ENCODE measurements at regions not wholly inside any gene's neighbourhood (a gene's known extent, or its start where the extent isn't known, plus 50 kb on each side); places are given as distances from the start of the nearest gene placed in this dataset.
A peak's percentile ranks its signal among the peaks of the same experiment; 100 is the strongest.

GRCh38 chr20:40617594-40617993 is 71.4 kb downstream of the MAFB start:
- H3K4ac ChIP-seq (ENCODE audit: low read length): no peak overlapping the region
- no CpG with 5 or more reads among the region's 6 CpGs for WGBS, 2 donors (ENCODE audit: extremely low coverage in 2 of 2, insufficient read length in 2 of 2, insufficient replicate concordance in 1 of 2)
- H2BK12ac ChIP-seq (ENCODE audit: low read length): no peak overlapping the region
- no peak overlapping the region for H2AFZ ChIP-seq (ENCODE audit: low read length)
- no peaks in the 10 kb centered on the region for H3K27me3 ChIP-seq (ENCODE audit: control insufficient read depth in 3 of 3, insufficient read depth in 3 of 3, low read depth in 1 of 3, low read length in 3 of 3)
- H4K8ac ChIP-seq (ENCODE audit: low read depth, low read length): no peak overlapping the region
- no peaks in the 10 kb centered on the region for H3K36me3 ChIP-seq (replicated peaks in 1 of 2; ENCODE audit: control insufficient read depth in 2 of 2, insufficient read depth in 2 of 2, low read length in 2 of 2)
- no peak overlapping the region for H2BK15ac ChIP-seq (ENCODE audit: low read length)
- H3K4me3 ChIP-seq (ENCODE audit: low read length in 2 of 2): no peak overlapping the region
- H3K18ac ChIP-seq (ENCODE audit: low read length): no peak overlapping the region
- no peaks in the 10 kb centered on the region for H3K9me3 ChIP-seq (replicated peaks in 1 of 2; ENCODE audit: control insufficient read depth in 2 of 2, insufficient read depth in 1 of 2, low read depth in 1 of 2, low read length in 2 of 2)
- H2AK5ac ChIP-seq (ENCODE audit: low read depth, low read length): no peak overlapping the region
- H3K9ac ChIP-seq (ENCODE audit: low read depth, low read length, poor library complexity): no peak overlapping the region
- no peak overlapping the region for H2BK5ac ChIP-seq (ENCODE audit: low read length)
- no peaks in the 10 kb centered on the region for H3K79me1 ChIP-seq (ENCODE audit: low read depth, low read length)
- H3K4me2 ChIP-seq (ENCODE audit: insufficient read depth, low read length, poor library complexity, severe bottlenecking): no peak overlapping the region
- peak overlapping the region; percentile 17 for H3K14ac ChIP-seq (ENCODE audit: low read length)
- DNase-seq (ENCODE audit: low spot score): no peak
- H3K27ac ChIP-seq (replicated peaks; ENCODE audit: low read length): no peak overlapping the region
- H4K91ac ChIP-seq (ENCODE audit: low read depth, low read length, poor library complexity): no peak overlapping the region
- no peak overlapping the region for H3K23ac ChIP-seq (ENCODE audit: low read depth, low read length, poor library complexity)
- no peak overlapping the region for H2BK120ac ChIP-seq (ENCODE audit: low read depth, low read length)
- no peaks in the 10 kb centered on the region for H3K4me1 ChIP-seq (ENCODE audit: control insufficient read depth in 2 of 2, insufficient read depth in 1 of 2, low read depth in 1 of 2, low read length in 2 of 2)

- Histone ChIP-seq H3K27ac (replicated peaks; ENCODE audit: low read length) (no peak overlapping the region), H3K4me2 (ENCODE audit: insufficient read depth, low read length, poor library complexity, severe bottlenecking) (no peak overlapping the region), H2AK5ac (ENCODE audit: low read depth, low read length) (no peak overlapping the region), H3K4ac (ENCODE audit: low read length) (no peak overlapping the region), H3K27me3 (ENCODE audit: control insufficient read depth in 3 of 3, insufficient read depth in 3 of 3, low read depth in 1 of 3, low read length in 3 of 3) (no peaks in the 10 kb centered on the region), H4K91ac (ENCODE audit: low read depth, low read length, poor library complexity) (no peak overlapping the region), H3K18ac (ENCODE audit: low read length) (no peak overlapping the region), H3K79me1 (ENCODE audit: low read depth, low read length) (no peaks in the 10 kb centered on the region), H2BK5ac (ENCODE audit: low read length) (no peak overlapping the region), H3K9ac (ENCODE audit: low read depth, low read length, poor library complexity) (no peak overlapping the region), H4K8ac (ENCODE audit: low read depth, low read length) (no peak overlapping the region), H3K9me3 (replicated peaks in 1 of 2; ENCODE audit: control insufficient read depth in 2 of 2, insufficient read depth in 1 of 2, low read depth in 1 of 2, low read length in 2 of 2) (no peaks in the 10 kb centered on the region), H2BK120ac (ENCODE audit: low read depth, low read length) (no peak overlapping the region), H3K14ac (ENCODE audit: low read length) (no peak overlapping the region), H2BK15ac (ENCODE audit: low read length) (no peak overlapping the region), H3K36me3 (replicated peaks in 1 of 2; ENCODE audit: control insufficient read depth in 2 of 2, insufficient read depth in 2 of 2, low read length in 2 of 2) (no peaks in the 10 kb centered on the region), H2AFZ (ENCODE audit: low read length) (no peak overlapping the region), H3K4me1 (ENCODE audit: control insufficient read depth in 2 of 2, insufficient read depth in 1 of 2, low read depth in 1 of 2, low read length in 2 of 2) (no peaks in the 10 kb centered on the region), H2BK12ac (ENCODE audit: low read length) (no peak overlapping the region), H3K23ac (ENCODE audit: low read depth, low read length, poor library complexity) (no peak overlapping the region), H3K4me3 (ENCODE audit: low read length in 2 of 2) (no peak overlapping the region)
- DNase-seq (ENCODE audit: low spot score): no peak
These were observed 76.2 kb downstream of the MAFB start for GRCh38 chr20:40612837-40613236.

- Histone ChIP-seq H2BK15ac (ENCODE audit: low read length) (no peak overlapping the region), H3K4me2 (ENCODE audit: insufficient read depth, low read length, poor library complexity, severe bottlenecking) (no peak overlapping the region), H3K27ac (replicated peaks; ENCODE audit: low read length) (no peak overlapping the region), H3K4me3 (ENCODE audit: low read length in 2 of 2) (no peak overlapping the region), H3K79me1 (ENCODE audit: low read depth, low read length) (no peaks in the 10 kb centered on the region), H4K91ac (ENCODE audit: low read depth, low read length, poor library complexity) (no peak overlapping the region), H4K8ac (ENCODE audit: low read depth, low read length) (no peak overlapping the region), H2BK120ac (ENCODE audit: low read depth, low read length) (no peak overlapping the region), H2AK5ac (ENCODE audit: low read depth, low read length) (no peak overlapping the region), H3K14ac (ENCODE audit: low read length) (no peak overlapping the region), H3K27me3 (ENCODE audit: control insufficient read depth in 3 of 3, insufficient read depth in 3 of 3, low read depth in 1 of 3, low read length in 3 of 3) (no peaks in the 10 kb centered on the region), H2BK5ac (ENCODE audit: low read length) (no peak overlapping the region), H3K9ac (ENCODE audit: low read depth, low read length, poor library complexity) (no peak overlapping the region), H3K9me3 (replicated peaks in 1 of 2; ENCODE audit: control insufficient read depth in 2 of 2, insufficient read depth in 1 of 2, low read depth in 1 of 2, low read length in 2 of 2) (no peaks in the 10 kb centered on the region), H3K4ac (ENCODE audit: low read length) (no peak overlapping the region), H3K36me3 (replicated peaks in 1 of 2; ENCODE audit: control insufficient read depth in 2 of 2, insufficient read depth in 2 of 2, low read length in 2 of 2) (no peaks in the 10 kb centered on the region), H3K4me1 (ENCODE audit: control insufficient read depth in 2 of 2, insufficient read depth in 1 of 2, low read depth in 1 of 2, low read length in 2 of 2) (no peaks in the 10 kb centered on the region), H3K18ac (ENCODE audit: low read length) (no peak overlapping the region), H3K23ac (ENCODE audit: low read depth, low read length, poor library complexity) (no peak overlapping the region), H2AFZ (ENCODE audit: low read length) (no peak overlapping the region), H2BK12ac (ENCODE audit: low read length) (no peak overlapping the region)
- no peak for DNase-seq (ENCODE audit: low spot score)
- no CpG with 5 or more reads among the region's 4 CpGs for WGBS, 2 donors (ENCODE audit: extremely low coverage in 2 of 2, insufficient read length in 2 of 2, insufficient replicate concordance in 1 of 2)
These were observed 76.8 kb downstream of the MAFB start for GRCh38 chr20:40612247-40612646.

- H4K8ac ChIP-seq (ENCODE audit: low read depth, low read length): no peak overlapping the region
- no peaks in the 10 kb centered on the region for H3K27me3 ChIP-seq (ENCODE audit: control insufficient read depth in 3 of 3, insufficient read depth in 3 of 3, low read depth in 1 of 3, low read length in 3 of 3)
- H3K36me3 ChIP-seq (replicated peaks in 1 of 2; ENCODE audit: control insufficient read depth in 2 of 2, insufficient read depth in 2 of 2, low read length in 2 of 2): no peaks in the 10 kb centered on the region
- H3K4me1 ChIP-seq (ENCODE audit: control insufficient read depth in 2 of 2, insufficient read depth in 1 of 2, low read depth in 1 of 2, low read length in 2 of 2): no peaks in the 10 kb centered on the region
- H3K4me3 ChIP-seq (ENCODE audit: low read length in 2 of 2): no peak overlapping the region
- WGBS, 2 donors (ENCODE audit: extremely low coverage in 2 of 2, insufficient read length in 2 of 2, insufficient replicate concordance in 1 of 2): no CpG with 5 or more reads among the region's 3 CpGs
- H3K4ac ChIP-seq (ENCODE audit: low read length): no peak overlapping the region
- H3K27ac ChIP-seq (replicated peaks; ENCODE audit: low read length): no peak overlapping the region
- H2BK12ac ChIP-seq (ENCODE audit: low read length): no peak overlapping the region
- no peak overlapping the region for H2BK15ac ChIP-seq (ENCODE audit: low read length)
- H2BK120ac ChIP-seq (ENCODE audit: low read depth, low read length): no peak overlapping the region
- no peak for DNase-seq (ENCODE audit: low spot score)
- no peak overlapping the region for H3K9ac ChIP-seq (ENCODE audit: low read depth, low read length, poor library complexity)
- no peak overlapping the region for H2AFZ ChIP-seq (ENCODE audit: low read length)
- no peak overlapping the region for H3K14ac ChIP-seq (ENCODE audit: low read length)
- H2BK5ac ChIP-seq (ENCODE audit: low read length): no peak overlapping the region
- H3K23ac ChIP-seq (ENCODE audit: low read depth, low read length, poor library complexity): no peak overlapping the region
- H3K4me2 ChIP-seq (ENCODE audit: insufficient read depth, low read length, poor library complexity, severe bottlenecking): no peak overlapping the region
- no peak overlapping the region for H2AK5ac ChIP-seq (ENCODE audit: low read depth, low read length)
- no peaks in the 10 kb centered on the region for H3K9me3 ChIP-seq (replicated peaks in 1 of 2; ENCODE audit: control insufficient read depth in 2 of 2, insufficient read depth in 1 of 2, low read depth in 1 of 2, low read length in 2 of 2)
- H3K79me1 ChIP-seq (ENCODE audit: low read depth, low read length): no peaks in the 10 kb centered on the region
- no peak overlapping the region for H3K18ac ChIP-seq (ENCODE audit: low read length)
- no peak overlapping the region for H4K91ac ChIP-seq (ENCODE audit: low read depth, low read length, poor library complexity)
These were observed 78.3 kb downstream of the MAFB start for GRCh38 chr20:40610730-40611129.

Measured in neuronal stem cell (in vitro differentiated cells).